ENCODE measurements at regions not wholly inside any gene's neighbourhood (a gene's known extent, or its start where the extent isn't known, plus 50 kb on each side); places are given as distances from the start of the nearest gene placed in this dataset.

GRCh38 chr5:143501310-143502044, 98.0 kb upstream of the NR3C1 start:
- Histone ChIP-seq H3K36me3 (ENCODE audit: insufficient read depth, low read length, poor library complexity, severe bottlenecking) (no peaks in the 10 kb centered on the region), H3K27ac (ENCODE audit: low read depth, low read length, poor library complexity, severe bottlenecking) (peak overlapping the region; percentile 56), H3K4me1 (ENCODE audit: insufficient read depth, low read length, poor library complexity, severe bottlenecking) (peaks cover 20% of the 10 kb centered on the region), H3K4me3 (ENCODE audit: low read depth, low read length, poor library complexity, severe bottlenecking) (no peak overlapping the region), H3K9me3 (ENCODE audit: low read depth, low read length, poor library complexity, severe bottlenecking) (no peaks in the 10 kb centered on the region), H3K27me3 (replicated peaks; ENCODE audit: insufficient read depth, low read depth, low read length, poor library complexity) (no peaks in the 10 kb centered on the region)
- TF ChIP-seq, protein P1, sequence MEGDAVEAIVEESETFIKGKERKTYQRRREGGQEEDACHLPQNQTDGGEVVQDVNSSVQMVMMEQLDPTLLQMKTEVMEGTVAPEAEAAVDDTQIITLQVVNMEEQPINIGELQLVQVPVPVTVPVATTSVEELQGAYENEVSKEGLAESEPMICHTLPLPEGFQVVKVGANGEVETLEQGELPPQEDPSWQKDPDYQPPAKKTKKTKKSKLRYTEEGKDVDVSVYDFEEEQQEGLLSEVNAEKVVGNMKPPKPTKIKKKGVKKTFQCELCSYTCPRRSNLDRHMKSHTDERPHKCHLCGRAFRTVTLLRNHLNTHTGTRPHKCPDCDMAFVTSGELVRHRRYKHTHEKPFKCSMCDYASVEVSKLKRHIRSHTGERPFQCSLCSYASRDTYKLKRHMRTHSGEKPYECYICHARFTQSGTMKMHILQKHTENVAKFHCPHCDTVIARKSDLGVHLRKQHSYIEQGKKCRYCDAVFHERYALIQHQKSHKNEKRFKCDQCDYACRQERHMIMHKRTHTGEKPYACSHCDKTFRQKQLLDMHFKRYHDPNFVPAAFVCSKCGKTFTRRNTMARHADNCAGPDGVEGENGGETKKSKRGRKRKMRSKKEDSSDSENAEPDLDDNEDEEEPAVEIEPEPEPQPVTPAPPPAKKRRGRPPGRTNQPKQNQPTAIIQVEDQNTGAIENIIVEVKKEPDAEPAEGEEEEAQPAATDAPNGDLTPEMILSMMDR (conservative IDR thresholded peaks at IDR 0.05; ENCODE audit: low read depth, low read length): no peak
- TF ChIP-seq EZH2 (IDR thresholded peaks at IDR 0.05; ENCODE audit: borderline replicate concordance, low read depth, low read length, poor library complexity, severe bottlenecking): no peak
- CTCF ChIA-PET: no interaction called here
- intact Hi-C loops (cut with micrococcal nuclease; ENCODE audit: unreplicated experiment): loop anchor here (5.0 to 10.0 kb wide), 2 partner anchors 99 to 287 kb away; partner anchors contain the start of gene NR3C1
- DNase-seq (ENCODE audit: low spot score): peak; percentile 84
- no TSS peak for BruUV-seq (replicated peaks)
- POLR2A ChIA-PET (ENCODE audit: low non-redundant PET): no interaction called here

GRCh38 chr5:143499480-143500114, 96.1 kb upstream of the NR3C1 start:
- no peak overlapping the region for H3K27ac ChIP-seq (ENCODE audit: low read depth, low read length, poor library complexity, severe bottlenecking)
- ChIA-PET CTCF (no interaction called here), POLR2A (ENCODE audit: low non-redundant PET) (no interaction called here)
- BruUV-seq (replicated peaks): no TSS peak
- H3K27me3 ChIP-seq (replicated peaks; ENCODE audit: insufficient read depth, low read depth, low read length, poor library complexity): no peaks in the 10 kb centered on the region
- no peaks in the 10 kb centered on the region for H3K9me3 ChIP-seq (ENCODE audit: low read depth, low read length, poor library complexity, severe bottlenecking)
- H3K4me1 ChIP-seq (ENCODE audit: insufficient read depth, low read length, poor library complexity, severe bottlenecking): peaks cover 39% of the 10 kb centered on the region
- no peak overlapping the region for H3K4me3 ChIP-seq (ENCODE audit: low read depth, low read length, poor library complexity, severe bottlenecking)
- TF ChIP-seq, protein P1 (conservative IDR thresholded peaks at IDR 0.05; ENCODE audit: low read depth, low read length): 0 out of 2 replicates have a peak, but pooled peaks have one; percentile 12
- TF ChIP-seq EZH2 (IDR thresholded peaks at IDR 0.05; ENCODE audit: borderline replicate concordance, low read depth, low read length, poor library complexity, severe bottlenecking): no peak
- no peaks in the 10 kb centered on the region for H3K36me3 ChIP-seq (ENCODE audit: insufficient read depth, low read length, poor library complexity, severe bottlenecking)
- no peak for DNase-seq (ENCODE audit: low spot score)
- intact Hi-C loops (cut with micrococcal nuclease; ENCODE audit: unreplicated experiment): loop anchor here (5.0 to 10.0 kb wide), 2 partner anchors 97 to 285 kb away; partner anchors contain the start of gene NR3C1

- Histone ChIP-seq H3K36me3 (ENCODE audit: insufficient read depth, low read length, poor library complexity, severe bottlenecking) (no peaks in the 10 kb centered on the region), H3K9me3 (ENCODE audit: low read depth, low read length, poor library complexity, severe bottlenecking) (no peaks in the 10 kb centered on the region), H3K27ac (ENCODE audit: low read depth, low read length, poor library complexity, severe bottlenecking) (no peak overlapping the region), H3K4me3 (ENCODE audit: low read depth, low read length, poor library complexity, severe bottlenecking) (no peak overlapping the region), H3K27me3 (replicated peaks; ENCODE audit: insufficient read depth, low read depth, low read length, poor library complexity) (no peaks in the 10 kb centered on the region), H3K4me1 (ENCODE audit: insufficient read depth, low read length, poor library complexity, severe bottlenecking) (peaks cover 46% of the 10 kb centered on the region)
- intact Hi-C loops (cut with micrococcal nuclease; ENCODE audit: unreplicated experiment): no loop called here
- CTCF ChIA-PET: no interaction called here
- no peak for TF ChIP-seq EZH2 (IDR thresholded peaks at IDR 0.05; ENCODE audit: borderline replicate concordance, low read depth, low read length, poor library complexity, severe bottlenecking)
- no TSS peak for BruUV-seq (replicated peaks)
- DNase-seq (ENCODE audit: low spot score): no peak
- POLR2A ChIA-PET (ENCODE audit: low non-redundant PET): no interaction called here
Observed at GRCh38 chr5:143498821-143499220, 95.3 kb upstream of the NR3C1 start.
